Globus pallidus (tissue), 1 donor: ENCODE measurements at regions not wholly inside any gene's neighbourhood (a gene's known extent, or its start where the extent isn't known, plus 50 kb on each side); places are given as distances from the start of the nearest gene placed in this dataset.

Source experiments
- DNase-seq: peaks from one replicate; pipeline ENCODE4 v3.0.0-alpha.2; 2015; ENCODE audit warnings: low spot score

GRCh38 chr14:94995551-94995950 lies 161.8 kb downstream of the DICER1 start:
- DNase-seq, result no peak

- no peak for DNase-seq
Observed at GRCh38 chr14:94994245-94994644, 163.1 kb downstream of the DICER1 start.

- no peak for DNase-seq
Observed at GRCh38 chr14:94992046-94992445, 165.3 kb downstream of the DICER1 start.

GRCh38 chr14:94989946-94990345 lies 167.4 kb downstream of the DICER1 start:
- no peak for DNase-seq

- no peak for DNase-seq
Observed at GRCh38 chr14:94989417-94989816, 167.9 kb downstream of the DICER1 start.

GRCh38 chr14:94987409-94987808 lies 169.9 kb downstream of the DICER1 start:
- DNase-seq, result no peak

- DNase-seq, result no peak
Observed at GRCh38 chr14:94979891-94980290, 177.4 kb downstream of the DICER1 start.

GRCh38 chr14:94977016-94977415 lies 180.3 kb downstream of the DICER1 start:
- no peak for DNase-seq

- DNase-seq, result no peak
Observed at GRCh38 chr14:94975366-94975765, 182.0 kb downstream of the DICER1 start.

GRCh38 chr14:94974893-94975292 lies 182.4 kb downstream of the DICER1 start:
- DNase-seq, result no peak

GRCh38 chr14:94974422-94974821 lies 182.9 kb downstream of the DICER1 start:
- DNase-seq, result no peak

- DNase-seq, result peak; percentile 40
Observed at GRCh38 chr14:94971750-94972149, 185.6 kb downstream of the DICER1 start.

GRCh38 chr14:94970941-94971730 lies 186.2 kb downstream of the DICER1 start:
- DNase-seq, result peak; percentile 2

- no peak for DNase-seq
Observed at GRCh38 chr14:94969766-94970165, 187.6 kb downstream of the DICER1 start.

- no peak for DNase-seq
Observed at GRCh38 chr14:94966868-94967267, 190.5 kb downstream of the DICER1 start.

- no peak for DNase-seq
Observed at GRCh38 chr14:94966344-94966743, 191.0 kb downstream of the DICER1 start.

GRCh38 chr14:94965551-94966313 lies 191.6 kb downstream of the DICER1 start:
- DNase-seq, result no peak

- no peak for DNase-seq
Observed at GRCh38 chr14:94964931-94965330, 192.4 kb downstream of the DICER1 start.

- DNase-seq, result no peak
Observed at GRCh38 chr14:94964181-94964580, 193.1 kb downstream of the DICER1 start.

GRCh38 chr14:94963051-94963450 lies 193.1 kb upstream of the GSC start:
- no peak for DNase-seq

- DNase-seq, result no peak
Observed at GRCh38 chr14:94962166-94962575, 192.3 kb upstream of the GSC start.

GRCh38 chr14:94961386-94962165 lies 191.7 kb upstream of the GSC start:
- no peak for DNase-seq
